ENCODE measurements at regions not wholly inside any gene's neighbourhood (a gene's known extent, or its start where the extent isn't known, plus 50 kb on each side); places are given as distances from the start of the nearest gene placed in this dataset.

GRCh38 chr1:192418552-192419285 is 101.9 kb downstream of the RGS21 start:
- TF ChIP-seq CTCF (IDR thresholded peaks at IDR 0.05; ENCODE audit: low read depth, low read length), result no peak
- no peak overlapping the region for H3K4me3 ChIP-seq (ENCODE audit: low read depth, low read length)

GRCh38 chr1:192430644-192431043 is 113.9 kb downstream of the RGS21 start:
- TF ChIP-seq CTCF (IDR thresholded peaks at IDR 0.05; ENCODE audit: low read depth, low read length), result no peak

GRCh38 chr1:192435704-192436103 is 118.9 kb downstream of the RGS21 start:
- no peak for TF ChIP-seq CTCF (IDR thresholded peaks at IDR 0.05; ENCODE audit: low read depth, low read length)
- H3K4me3 ChIP-seq (ENCODE audit: low read depth, low read length), result no peak overlapping the region

More at GRCh38 chr1:192430644-192431043, 113.9 kb downstream of the RGS21 start:
- no peak overlapping the region for H3K4me3 ChIP-seq (ENCODE audit: low read depth, low read length)

- no peak overlapping the region for H3K4me3 ChIP-seq (ENCODE audit: low read depth, low read length)
- TF ChIP-seq CTCF (IDR thresholded peaks at IDR 0.05; ENCODE audit: low read depth, low read length), result no peak
Measured at GRCh38 chr1:192436441-192437078, 119.8 kb downstream of the RGS21 start.

- TF ChIP-seq CTCF (IDR thresholded peaks at IDR 0.05; ENCODE audit: low read depth, low read length), result no peak
- no peak overlapping the region for H3K4me3 ChIP-seq (ENCODE audit: low read depth, low read length)
Measured at GRCh38 chr1:192438737-192439136, 121.9 kb downstream of the RGS21 start.

GRCh38 chr1:192439373-192440025 is 122.7 kb downstream of the RGS21 start:
- H3K4me3 ChIP-seq (ENCODE audit: low read depth, low read length), result no peak overlapping the region
- TF ChIP-seq CTCF (IDR thresholded peaks at IDR 0.05; ENCODE audit: low read depth, low read length), result no peak

GRCh38 chr1:192441492-192441891 is 124.7 kb downstream of the RGS21 start:
- H3K4me3 ChIP-seq (ENCODE audit: low read depth, low read length), result no peak overlapping the region
- no peak for TF ChIP-seq CTCF (IDR thresholded peaks at IDR 0.05; ENCODE audit: low read depth, low read length)
